ENCODE measurements at regions not wholly inside any gene's neighbourhood (a gene's known extent, or its start where the extent isn't known, plus 50 kb on each side); places are given as distances from the start of the nearest gene placed in this dataset.

GRCh38 chr5:105740242-105740641 is 1930.5 kb downstream of the EFNA5 start:
- H3K4me3 ChIP-seq (ENCODE audit: low read depth, low read length): no peak overlapping the region
- FAIRE-seq (no peak), DNase-seq (ENCODE audit: low read depth) (no peak)
- H3K27me3 ChIP-seq (ENCODE audit: control insufficient read depth, insufficient read depth, low read length): no peaks in the 10 kb centered on the region
- TF ChIP-seq, protein P1, sequence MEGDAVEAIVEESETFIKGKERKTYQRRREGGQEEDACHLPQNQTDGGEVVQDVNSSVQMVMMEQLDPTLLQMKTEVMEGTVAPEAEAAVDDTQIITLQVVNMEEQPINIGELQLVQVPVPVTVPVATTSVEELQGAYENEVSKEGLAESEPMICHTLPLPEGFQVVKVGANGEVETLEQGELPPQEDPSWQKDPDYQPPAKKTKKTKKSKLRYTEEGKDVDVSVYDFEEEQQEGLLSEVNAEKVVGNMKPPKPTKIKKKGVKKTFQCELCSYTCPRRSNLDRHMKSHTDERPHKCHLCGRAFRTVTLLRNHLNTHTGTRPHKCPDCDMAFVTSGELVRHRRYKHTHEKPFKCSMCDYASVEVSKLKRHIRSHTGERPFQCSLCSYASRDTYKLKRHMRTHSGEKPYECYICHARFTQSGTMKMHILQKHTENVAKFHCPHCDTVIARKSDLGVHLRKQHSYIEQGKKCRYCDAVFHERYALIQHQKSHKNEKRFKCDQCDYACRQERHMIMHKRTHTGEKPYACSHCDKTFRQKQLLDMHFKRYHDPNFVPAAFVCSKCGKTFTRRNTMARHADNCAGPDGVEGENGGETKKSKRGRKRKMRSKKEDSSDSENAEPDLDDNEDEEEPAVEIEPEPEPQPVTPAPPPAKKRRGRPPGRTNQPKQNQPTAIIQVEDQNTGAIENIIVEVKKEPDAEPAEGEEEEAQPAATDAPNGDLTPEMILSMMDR (IDR thresholded peaks at IDR 0.05; ENCODE audit: insufficient read depth, low read length, severe bottlenecking): no peak
- no peaks in the 10 kb centered on the region for H3K36me3 ChIP-seq (ENCODE audit: control insufficient read depth, insufficient read depth, low read length)

DNA sequence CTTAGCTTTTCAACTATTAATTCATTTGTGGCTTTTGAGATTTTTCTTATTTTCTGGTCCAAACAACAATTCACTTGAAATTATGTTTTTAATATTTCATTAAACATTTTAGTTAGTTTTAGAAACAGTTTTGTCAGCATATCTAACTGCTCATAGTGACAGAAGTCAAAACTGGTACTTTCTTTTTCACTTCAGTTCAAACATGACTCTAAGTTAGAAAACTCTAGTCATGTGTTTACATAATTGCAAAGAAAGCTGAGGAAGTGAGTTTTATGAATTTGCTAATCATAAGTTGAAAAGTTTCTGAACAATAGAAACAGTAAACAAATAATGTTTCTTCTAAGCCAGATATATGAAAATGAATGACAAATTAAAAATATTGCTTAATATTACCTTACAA is 1931.0 kb downstream of the EFNA5 start:
- FAIRE-seq (no peak), DNase-seq (ENCODE audit: low read depth) (no peak)
- Histone ChIP-seq H3K4me3 (ENCODE audit: low read depth, low read length) (no peak overlapping the region), H3K36me3 (ENCODE audit: control insufficient read depth, insufficient read depth, low read length) (no peaks in the 10 kb centered on the region), H3K27me3 (ENCODE audit: control insufficient read depth, insufficient read depth, low read length) (no peaks in the 10 kb centered on the region)
- TF ChIP-seq, protein P1 (IDR thresholded peaks at IDR 0.05; ENCODE audit: insufficient read depth, low read length, severe bottlenecking): no peak

DNA sequence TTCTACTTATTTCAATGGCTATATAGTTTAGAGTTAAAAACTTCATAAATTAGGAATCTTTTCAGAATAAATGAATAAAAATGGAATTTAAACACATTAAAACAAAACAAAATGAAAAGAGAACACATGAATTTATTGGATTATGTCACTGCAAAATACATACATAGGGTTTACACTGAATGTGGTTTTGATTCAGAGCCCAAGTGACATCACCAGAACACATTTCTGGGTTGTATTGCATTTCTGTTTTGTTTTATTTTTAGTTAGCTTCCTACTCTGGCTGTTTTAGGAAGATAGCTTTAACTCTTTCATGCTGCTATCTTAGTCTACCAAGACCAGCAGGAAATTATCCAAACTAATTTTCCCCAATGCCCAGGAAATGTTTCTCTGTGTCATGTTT is 1935.0 kb downstream of the EFNA5 start:
- DNase-seq (ENCODE audit: low read depth): no peak
- no peak for FAIRE-seq
- H3K4me3 ChIP-seq (ENCODE audit: low read depth, low read length): no peak overlapping the region
- H3K27me3 ChIP-seq (ENCODE audit: control insufficient read depth, insufficient read depth, low read length): no peaks in the 10 kb centered on the region
- TF ChIP-seq, protein P1 (IDR thresholded peaks at IDR 0.05; ENCODE audit: insufficient read depth, low read length, severe bottlenecking): no peak
- no peaks in the 10 kb centered on the region for H3K36me3 ChIP-seq (ENCODE audit: control insufficient read depth, insufficient read depth, low read length)

DNA sequence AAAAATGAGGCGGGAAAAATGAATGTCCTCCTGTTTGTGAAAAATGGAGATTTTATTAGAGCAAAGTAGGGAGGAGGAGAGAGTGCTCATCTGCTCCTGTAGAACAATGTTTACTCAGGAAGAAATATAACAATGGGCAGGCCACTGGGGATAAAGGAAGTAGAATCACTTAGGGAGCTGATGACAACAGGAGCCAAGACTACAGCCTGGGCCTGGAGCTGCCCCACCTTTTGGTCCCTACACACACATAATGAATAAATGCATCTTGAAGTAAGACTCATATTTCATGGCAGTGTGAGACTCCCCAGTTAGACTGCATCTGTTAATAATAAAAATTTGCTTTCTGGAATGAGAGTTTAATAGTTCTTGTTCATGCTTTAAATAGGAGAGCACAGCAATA is 1939.8 kb downstream of the EFNA5 start:
- DNase-seq (ENCODE audit: low read depth) (no peak), FAIRE-seq (no peak)
- Histone ChIP-seq H3K27me3 (ENCODE audit: control insufficient read depth, insufficient read depth, low read length) (no peaks in the 10 kb centered on the region), H3K4me3 (ENCODE audit: low read depth, low read length) (no peak overlapping the region), H3K36me3 (ENCODE audit: control insufficient read depth, insufficient read depth, low read length) (no peaks in the 10 kb centered on the region)
- TF ChIP-seq, protein P1 (IDR thresholded peaks at IDR 0.05; ENCODE audit: insufficient read depth, low read length, severe bottlenecking): no peak

GRCh38 chr5:105726093-105726492 is 1944.6 kb downstream of the EFNA5 start:
- no peak for FAIRE-seq
- H3K27me3 ChIP-seq (ENCODE audit: control insufficient read depth, insufficient read depth, low read length): no peaks in the 10 kb centered on the region
- H3K4me3 ChIP-seq (ENCODE audit: low read depth, low read length): no peak overlapping the region
- DNase-seq (ENCODE audit: low read depth): no peak
- H3K36me3 ChIP-seq (ENCODE audit: control insufficient read depth, insufficient read depth, low read length): no peaks in the 10 kb centered on the region
- TF ChIP-seq, protein P1 (IDR thresholded peaks at IDR 0.05; ENCODE audit: insufficient read depth, low read length, severe bottlenecking): no peak

DNA sequence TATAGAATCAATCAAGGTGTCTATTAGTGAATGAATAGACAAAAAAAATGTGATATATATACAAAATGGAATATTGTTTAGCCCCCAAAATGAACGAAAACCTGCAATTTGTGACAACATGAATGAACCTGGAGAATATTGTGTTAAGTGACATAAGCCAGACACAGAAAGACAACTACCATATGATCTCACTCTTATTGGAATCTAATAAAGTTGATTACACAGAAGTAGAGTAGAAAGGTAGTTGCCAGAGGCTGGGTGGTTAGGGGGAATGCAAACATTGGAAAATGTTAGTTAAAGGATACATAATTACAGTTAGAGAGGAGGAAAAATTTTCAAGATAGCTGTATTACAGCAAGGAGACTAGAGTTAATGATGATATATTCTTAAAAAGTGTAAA is 1962.3 kb downstream of the EFNA5 start:
- no peaks in the 10 kb centered on the region for H3K27me3 ChIP-seq (ENCODE audit: control insufficient read depth, insufficient read depth, low read length)
- no peaks in the 10 kb centered on the region for H3K36me3 ChIP-seq (ENCODE audit: control insufficient read depth, insufficient read depth, low read length)
- TF ChIP-seq, protein P1 (IDR thresholded peaks at IDR 0.05; ENCODE audit: insufficient read depth, low read length, severe bottlenecking): no peak
- H3K4me3 ChIP-seq (ENCODE audit: low read depth, low read length): no peak overlapping the region
- FAIRE-seq (no peak), DNase-seq (ENCODE audit: low read depth) (no peak)
